Neuronal stem cell (in vitro differentiated cells): ENCODE measurements at regions not wholly inside any gene's neighbourhood (a gene's known extent, or its start where the extent isn't known, plus 50 kb on each side); places are given as distances from the start of the nearest gene placed in this dataset.

ENCODE experiments used
- DNase-seq: peaks from one replicate; pipeline ENCODE4 v3.0.0-alpha.2; 2013; ENCODE audit warnings: low spot score
- H2AFZ ChIP-seq: one replicate; pipeline ENCODE4 v1.6.1; 2013; ENCODE audit warnings: mild to moderate bottlenecking, low read length, inconsistent platforms
- H2AK5ac ChIP-seq: 2 replicates; pipeline ENCODE4 v1.6.1; 2013; ENCODE audit warnings: low read depth, mild to moderate bottlenecking, inconsistent platforms, low read length, moderate library complexity, mixed read lengths
- H2BK120ac ChIP-seq: 2 replicates; pipeline ENCODE4 v1.6.1; 2013; ENCODE audit warnings: low read depth, mild to moderate bottlenecking, inconsistent platforms, low read length, moderate library complexity, mixed read lengths
- H2BK12ac ChIP-seq: one replicate; pipeline ENCODE4 v1.6.1; 2013; ENCODE audit warnings: low read length, inconsistent platforms
- H2BK15ac ChIP-seq: 2 replicates; pipeline ENCODE4 v1.6.1; 2013; ENCODE audit warnings: mild to moderate bottlenecking, low read length, inconsistent platforms, mixed read lengths
- H2BK5ac ChIP-seq: one replicate; pipeline ENCODE4 v1.6.1; 2013; ENCODE audit warnings: inconsistent platforms, mild to moderate bottlenecking, low read length, moderate library complexity
- H3K14ac ChIP-seq: one replicate; pipeline ENCODE4 v1.6.1; 2013; ENCODE audit warnings: low read length, inconsistent platforms
- H3K18ac ChIP-seq: 2 replicates; pipeline ENCODE4 v1.6.1; 2013; ENCODE audit warnings: low read length, inconsistent platforms
- H3K23ac ChIP-seq: 2 replicates; pipeline ENCODE4 v1.6.1; 2013; ENCODE audit warnings: low read depth, mild to moderate bottlenecking, mixed read lengths, low read length, inconsistent platforms; ENCODE audit not compliant: poor library complexity
- H3K27ac ChIP-seq: replicated peaks from 3 replicates; pipeline ENCODE4 v1.5.1; 2013; ENCODE audit warnings: low read length, inconsistent platforms
- H3K27me3 ChIP-seq, 3 experiments: 2 replicates each; pipeline ENCODE4 v1.6.1; 2013; ENCODE audit warnings: low read length in 3 of 3, mild to moderate bottlenecking in 2 of 3, inconsistent platforms in 1 of 3, low read depth in 1 of 3, mixed read lengths in 1 of 3, moderate library complexity in 1 of 3; ENCODE audit not compliant: control insufficient read depth in 3 of 3, insufficient read depth in 3 of 3
- H3K36me3 ChIP-seq, 2 donors: replicated peaks in 1 of 2; 2 replicates each; pipeline ENCODE4 v1.6.1; 2013; ENCODE audit warnings: low read length in 2 of 2; ENCODE audit not compliant: control insufficient read depth in 2 of 2, insufficient read depth in 2 of 2
- H3K4ac ChIP-seq: 2 replicates; pipeline ENCODE4 v1.6.1; 2013; ENCODE audit warnings: inconsistent platforms, mild to moderate bottlenecking, low read length, moderate library complexity
- H3K4me1 ChIP-seq, 2 donors: 1 replicate in 1 of 2; 2 replicates in 1 of 2; pipeline ENCODE4 v1.6.1; 2013; ENCODE audit warnings: low read length in 2 of 2, low read depth in 1 of 2; ENCODE audit not compliant: control insufficient read depth in 2 of 2, insufficient read depth in 1 of 2
- H3K4me2 ChIP-seq: one replicate; pipeline ENCODE4 v1.6.1; 2013; ENCODE audit warnings: mild to moderate bottlenecking, low read length, inconsistent platforms; ENCODE audit not compliant: insufficient read depth, poor library complexity, severe bottlenecking
- H3K4me3 ChIP-seq, 2 donors: 2 replicates each; pipeline ENCODE4 v1.5.1; 2013; ENCODE audit warnings: low read length in 2 of 2, mild to moderate bottlenecking in 2 of 2, inconsistent platforms in 1 of 2, moderate library complexity in 1 of 2
- H3K79me1 ChIP-seq: one replicate; pipeline ENCODE4 v1.6.1; 2013; ENCODE audit warnings: low read depth, mild to moderate bottlenecking, inconsistent platforms, low read length, moderate library complexity
- H3K9ac ChIP-seq: one replicate; pipeline ENCODE4 v1.6.1; 2013; ENCODE audit warnings: mild to moderate bottlenecking, low read depth, low read length, inconsistent platforms; ENCODE audit not compliant: poor library complexity
- H3K9me3 ChIP-seq, 2 donors: replicated peaks in 1 of 2; 2 replicates each; pipeline versions ENCODE3 to v1.6.1; 2013; ENCODE audit warnings: low read length in 2 of 2, mild to moderate bottlenecking in 2 of 2, inconsistent platforms in 1 of 2, low read depth in 1 of 2, mixed read lengths in 1 of 2, moderate library complexity in 1 of 2; ENCODE audit not compliant: control insufficient read depth in 2 of 2, insufficient read depth in 1 of 2
- H4K8ac ChIP-seq: one replicate; pipeline ENCODE4 v1.6.1; 2013; ENCODE audit warnings: low read depth, mild to moderate bottlenecking, inconsistent platforms, low read length, moderate library complexity
- H4K91ac ChIP-seq: one replicate; pipeline ENCODE4 v1.6.1; 2013; ENCODE audit warnings: low read length, low read depth, mild to moderate bottlenecking, inconsistent platforms; ENCODE audit not compliant: poor library complexity
- WGBS, 2 donors: extraction: QIAGEN DNeasy Blood & Tissue Kit; methylation state at CpG; one replicate each; pipeline ENCODE4 v1.1.7; 2013; ENCODE audit warnings: missing lambda C conversion rate in 2 of 2, mixed read lengths in 1 of 2; ENCODE audit not compliant: insufficient read length in 2 of 2, insufficient replicate concordance in 1 of 2; ENCODE audit errors: extremely low coverage in 2 of 2; 5-methylcytosine and 5-hydroxymethylcytosine counted together

DNA sequence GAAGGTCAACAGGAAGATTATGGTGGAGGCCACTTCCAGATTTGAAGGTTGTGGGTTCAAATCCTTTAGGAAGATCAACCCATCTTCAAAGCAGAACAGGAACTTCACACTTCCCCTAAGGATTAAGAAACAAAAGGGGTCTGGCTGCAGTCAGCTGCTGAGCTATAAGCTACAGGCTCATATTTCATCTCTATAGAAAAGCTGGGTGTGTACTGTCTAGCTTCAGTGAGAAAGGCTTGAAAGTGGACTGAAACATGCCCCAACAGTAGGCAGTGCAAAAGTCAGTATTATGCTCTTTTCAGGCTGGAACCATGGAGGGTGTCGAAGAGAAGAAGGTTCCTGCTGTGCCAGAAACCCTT, 60.1 kb upstream of the SPDEF start:
- H4K8ac ChIP-seq = no peak overlapping the region
- H3K18ac ChIP-seq = no peak overlapping the region
- H2BK120ac ChIP-seq = no peak overlapping the region
- H3K14ac ChIP-seq = no peak overlapping the region
- no peak overlapping the region for H3K27ac ChIP-seq
- H3K4me3 ChIP-seq = no peak overlapping the region
- H4K91ac ChIP-seq = no peak overlapping the region
- peaks cover 0 to 3% of the 10 kb centered on the region in 2 donors for H3K4me1 ChIP-seq
- peaks cover 0 to 6% of the 10 kb centered on the region in 2 donors for H3K36me3 ChIP-seq
- no peak overlapping the region for H3K23ac ChIP-seq
- H2AFZ ChIP-seq = no peak overlapping the region
- no peaks in the 10 kb centered on the region for H3K27me3 ChIP-seq
- H2BK15ac ChIP-seq = no peak overlapping the region
- H3K9ac ChIP-seq = no peak overlapping the region
- no peak overlapping the region for H3K4ac ChIP-seq
- WGBS, 2 donors = no CpG with 5 or more reads among the region's 1 CpG
- DNase-seq = no peak
- no peak overlapping the region for H2AK5ac ChIP-seq
- H3K4me2 ChIP-seq = no peak overlapping the region
- no peaks in the 10 kb centered on the region for H3K9me3 ChIP-seq
- no peak overlapping the region for H2BK5ac ChIP-seq
- H3K79me1 ChIP-seq = no peaks in the 10 kb centered on the region
- H2BK12ac ChIP-seq = no peak overlapping the region

DNA sequence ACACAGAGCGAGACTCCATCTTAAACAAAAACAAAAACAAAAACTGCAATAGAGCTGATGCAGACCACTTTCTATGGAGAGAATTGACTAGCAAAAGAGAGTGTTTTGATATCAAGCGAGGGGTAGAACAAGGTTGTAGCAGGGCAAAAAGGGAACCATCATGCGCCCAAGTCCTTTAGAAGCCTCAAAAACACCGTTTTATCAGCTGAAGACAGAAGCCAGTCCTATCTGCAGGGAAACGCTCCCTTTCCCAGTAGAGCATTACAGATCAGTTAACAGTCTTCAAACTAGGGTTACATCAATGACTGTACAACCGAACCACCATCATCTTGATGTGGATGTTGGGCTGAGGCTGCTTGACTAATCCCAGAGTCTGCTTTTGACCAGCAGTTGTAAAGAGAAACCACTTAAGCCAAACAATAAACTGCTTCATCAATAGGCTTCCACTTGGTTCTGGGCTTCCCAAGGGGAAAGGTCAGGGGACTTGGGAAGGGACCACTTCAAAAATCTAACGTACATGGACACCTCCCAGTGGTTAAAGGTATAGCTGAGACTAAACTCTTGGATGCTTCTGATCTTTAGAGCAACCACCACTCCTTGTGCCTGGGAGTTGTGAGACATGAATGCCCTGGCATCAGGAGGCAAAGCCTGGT, 59.6 kb upstream of the SPDEF start:
- Histone ChIP-seq H4K91ac (no peak overlapping the region), H3K23ac (no peak overlapping the region), H3K27ac (no peak overlapping the region), H2AK5ac (no peak overlapping the region), H2AFZ (no peak overlapping the region), H3K14ac (no peak overlapping the region), H3K4ac (no peak overlapping the region), H3K9me3 (no peaks in the 10 kb centered on the region), H3K36me3 (peaks cover 0 to 6% of the 10 kb centered on the region in 2 donors), H3K27me3 (no peaks in the 10 kb centered on the region), H3K18ac (no peak overlapping the region), H3K79me1 (no peaks in the 10 kb centered on the region), H3K4me2 (no peak overlapping the region), H3K4me3 (no peak overlapping the region), H3K4me1 (peaks cover 0 to 3% of the 10 kb centered on the region in 2 donors), H3K9ac (no peak overlapping the region), H2BK12ac (no peak overlapping the region), H2BK120ac (no peak overlapping the region), H2BK15ac (no peak overlapping the region), H2BK5ac (no peak overlapping the region), H4K8ac (no peak overlapping the region)
- WGBS, 2 donors = no CpG with 5 or more reads among the region's 7 CpGs
- no peak for DNase-seq

DNA sequence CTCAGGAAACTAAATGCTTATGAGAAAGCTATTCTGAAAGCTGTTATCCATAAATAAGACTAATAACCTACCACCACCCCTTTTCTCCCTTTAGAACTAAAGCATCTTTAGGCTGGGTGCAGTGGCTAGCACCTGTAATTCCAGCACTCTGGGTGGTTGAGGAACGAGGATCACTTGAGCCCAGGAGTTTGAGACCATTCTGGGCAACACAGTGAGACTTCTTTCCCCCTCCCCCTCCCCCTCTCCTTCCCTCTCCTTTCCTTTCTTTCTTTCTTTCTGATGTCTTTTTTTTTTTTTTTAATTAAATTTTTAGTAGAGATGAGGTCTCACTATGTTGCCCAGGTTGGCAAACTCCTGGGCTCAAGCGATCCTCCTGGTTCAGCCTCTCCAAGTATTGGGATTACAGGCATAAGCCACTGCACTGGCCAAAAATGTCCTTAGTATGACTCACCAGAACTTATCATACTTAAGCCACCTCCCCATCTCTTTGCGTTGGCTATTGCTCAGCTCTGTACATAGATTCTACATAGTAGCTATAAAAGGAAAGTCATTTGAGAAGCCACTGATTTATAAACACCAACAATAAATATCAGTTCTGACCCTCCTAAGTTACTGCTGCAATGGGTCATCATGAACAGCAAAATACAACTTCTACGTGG, 54.8 kb upstream of the SPDEF start:
- Histone ChIP-seq H2AFZ (no peak overlapping the region), H3K18ac (no peak overlapping the region), H3K4me3 (no peak overlapping the region), H3K79me1 (no peaks in the 10 kb centered on the region), H2BK15ac (no peak overlapping the region), H2BK12ac (no peak overlapping the region), H4K8ac (no peak overlapping the region), H3K27me3 (no peaks in the 10 kb centered on the region), H4K91ac (no peak overlapping the region), H3K36me3 (peaks cover 4 to 14% of the 10 kb centered on the region in 2 donors), H3K4me1 (peaks cover 0 to 2% of the 10 kb centered on the region in 2 donors), H3K9ac (no peak overlapping the region), H3K9me3 (no peaks in the 10 kb centered on the region), H2BK5ac (no peak overlapping the region), H3K4ac (no peak overlapping the region), H3K23ac (no peak overlapping the region), H3K14ac (no peak overlapping the region), H2AK5ac (no peak overlapping the region), H2BK120ac (no peak overlapping the region), H3K4me2 (no peak overlapping the region), H3K27ac (no peak overlapping the region)
- WGBS, 2 donors = no CpG with 5 or more reads among the region's 4 CpGs
- DNase-seq = no peak

DNA sequence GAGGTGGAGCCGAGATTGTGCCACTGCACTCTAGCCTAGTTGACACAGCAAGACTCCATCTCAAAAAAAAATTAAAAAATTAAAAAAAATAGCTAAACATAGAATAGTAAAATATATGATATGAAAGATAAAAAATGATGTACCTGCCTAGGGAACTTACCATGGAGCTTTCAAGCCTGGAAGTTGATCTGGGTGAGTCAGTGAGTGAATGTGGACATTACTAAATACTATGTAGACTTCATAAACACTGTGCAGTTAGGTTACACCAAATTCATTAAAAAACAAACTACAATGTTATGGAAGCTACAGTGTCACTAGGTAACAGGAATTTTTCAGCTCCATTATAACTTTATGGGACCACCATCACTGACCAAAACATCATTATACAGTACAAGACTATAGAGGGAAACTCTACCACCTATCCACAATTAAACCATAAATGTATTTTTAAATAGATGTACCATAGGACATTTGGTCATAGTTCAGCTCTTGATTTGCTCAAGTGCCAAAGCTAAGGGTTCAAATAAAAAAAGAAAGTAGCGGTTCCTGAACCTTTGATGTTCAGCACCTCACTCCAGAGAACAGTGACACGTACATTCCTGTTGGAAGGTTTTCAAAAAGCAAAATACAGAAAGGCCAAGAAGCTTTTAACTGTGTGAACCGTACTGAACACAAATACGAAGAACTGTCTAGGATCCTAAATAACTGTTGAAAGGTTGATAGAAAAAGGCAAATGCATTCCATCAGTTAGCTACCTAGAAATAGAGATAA, 52.4 kb upstream of the SPDEF start:
- no peak overlapping the region for H3K23ac ChIP-seq
- H2AK5ac ChIP-seq = no peak overlapping the region
- H3K18ac ChIP-seq = no peak overlapping the region

More for the DNA sequence above, 52.4 kb upstream of the SPDEF start:
- DNase-seq = no peak
- no CpG with 5 or more reads among the region's 5 CpGs for WGBS, 2 donors
- H3K14ac ChIP-seq = no peak overlapping the region
- H3K36me3 ChIP-seq = peaks cover 6 to 16% of the 10 kb centered on the region in 2 donors
- no peak overlapping the region for H2BK120ac ChIP-seq
- H2AFZ ChIP-seq = no peak overlapping the region
- no peak overlapping the region for H3K27ac ChIP-seq
- no peak overlapping the region for H4K8ac ChIP-seq
- H4K91ac ChIP-seq = no peak overlapping the region
- no peaks in the 10 kb centered on the region for H3K27me3 ChIP-seq
- no peak overlapping the region for H3K4me2 ChIP-seq
- H3K9me3 ChIP-seq = no peaks in the 10 kb centered on the region
- H2BK15ac ChIP-seq = no peak overlapping the region
- H3K4me1 ChIP-seq = no peaks in the 10 kb centered on the region
- no peaks in the 10 kb centered on the region for H3K79me1 ChIP-seq
- H2BK12ac ChIP-seq = no peak overlapping the region
- H3K4me3 ChIP-seq = no peak overlapping the region
- no peak overlapping the region for H3K9ac ChIP-seq
- no peak overlapping the region for H3K4ac ChIP-seq
- no peak overlapping the region for H2BK5ac ChIP-seq
